HG02763 (cell line): ENCODE measurements at regions not wholly inside any gene's neighbourhood (a gene's known extent, or its start where the extent isn't known, plus 50 kb on each side); places are given as distances from the start of the nearest gene placed in this dataset.

Experiments used
- ATAC-seq: cut with Tn5 transposase; IDR thresholded peaks from one replicate; pipeline ENCODE4 v1.9.1; 2021; ENCODE audit warnings: mild to moderate bottlenecking, moderate library complexity; ENCODE audit not compliant: unreplicated experiment

GRCh38 chr16:72285728-72286127, 113.8 kb upstream of the PMFBP1 start:
- no peak for ATAC-seq

GRCh38 chr16:72285324-72285723, 113.4 kb upstream of the PMFBP1 start:
- no peak for ATAC-seq

GRCh38 chr16:72284042-72284789, 112.3 kb upstream of the PMFBP1 start:
- no peak for ATAC-seq

- ATAC-seq: no peak
These were observed 110.4 kb upstream of the PMFBP1 start for GRCh38 chr16:72282362-72282761.

- ATAC-seq: no peak
These were observed 106.3 kb upstream of the PMFBP1 start for GRCh38 chr16:72278301-72278700.

DNA sequence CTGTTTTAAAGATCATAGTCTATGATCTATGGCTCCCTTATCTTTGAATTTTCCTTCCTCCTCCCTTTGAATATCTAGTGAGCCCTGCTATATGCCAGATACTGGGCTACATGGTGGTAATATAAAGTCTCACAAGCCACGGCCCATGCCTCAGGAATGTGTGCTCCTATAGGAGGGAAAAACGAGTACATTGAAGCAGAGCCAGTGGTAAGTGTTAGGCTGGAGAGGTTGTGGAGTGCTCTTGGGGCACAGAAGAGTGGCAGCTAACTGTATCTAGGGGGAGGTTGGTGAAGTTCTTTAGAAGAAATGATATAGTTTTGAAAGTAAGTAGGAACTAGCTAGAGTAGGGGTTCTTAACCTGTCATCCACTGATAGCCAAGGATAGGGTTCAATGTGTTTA, 105.8 kb upstream of the PMFBP1 start:
- ATAC-seq: no peak

- no peak for ATAC-seq
These were observed 99.8 kb upstream of the PMFBP1 start for GRCh38 chr16:72271699-72272240.

GRCh38 chr16:72270531-72270930, 98.6 kb upstream of the PMFBP1 start:
- ATAC-seq: no peak

DNA sequence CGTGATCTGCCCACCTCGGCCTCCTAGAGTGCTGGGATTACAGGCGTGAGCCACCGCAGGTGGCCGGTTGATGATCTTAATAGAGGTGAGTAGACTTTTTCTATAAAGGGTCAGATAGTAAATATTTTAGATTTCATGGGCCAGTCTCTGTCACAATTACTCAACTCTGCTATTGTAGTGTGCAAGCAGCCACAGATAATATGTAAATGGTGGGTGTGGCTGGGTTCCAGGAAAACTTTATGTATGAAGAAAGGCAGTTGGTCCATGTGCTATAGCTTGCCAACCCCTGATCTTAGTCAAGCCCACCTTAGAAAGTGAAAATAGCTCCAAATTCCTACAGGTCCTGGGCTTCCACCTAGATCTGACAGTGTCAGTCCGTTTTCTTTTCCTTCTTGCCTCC, 94.9 kb upstream of the PMFBP1 start:
- ATAC-seq: no peak

GRCh38 chr16:72264771-72265170, 92.8 kb upstream of the PMFBP1 start:
- no peak for ATAC-seq

DNA sequence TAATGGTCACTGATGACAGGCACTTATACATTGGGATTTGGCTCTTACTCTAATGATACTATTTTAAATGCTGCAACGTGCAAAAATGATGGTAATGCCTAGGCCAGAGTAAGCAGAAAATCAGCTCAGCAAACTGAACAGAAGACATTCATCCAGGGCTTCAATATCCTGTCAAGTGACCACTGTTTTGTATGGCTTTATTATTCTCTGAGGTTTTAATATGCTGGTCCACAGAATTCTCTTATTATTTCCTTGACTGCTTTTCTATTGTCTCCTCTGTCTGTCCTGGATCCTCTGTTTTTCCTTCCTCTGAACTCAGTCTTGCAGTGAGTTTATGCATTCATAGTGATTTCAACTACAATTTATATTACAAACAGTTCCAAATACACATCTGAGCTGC, 90.8 kb upstream of the PMFBP1 start:
- no peak for ATAC-seq

DNA sequence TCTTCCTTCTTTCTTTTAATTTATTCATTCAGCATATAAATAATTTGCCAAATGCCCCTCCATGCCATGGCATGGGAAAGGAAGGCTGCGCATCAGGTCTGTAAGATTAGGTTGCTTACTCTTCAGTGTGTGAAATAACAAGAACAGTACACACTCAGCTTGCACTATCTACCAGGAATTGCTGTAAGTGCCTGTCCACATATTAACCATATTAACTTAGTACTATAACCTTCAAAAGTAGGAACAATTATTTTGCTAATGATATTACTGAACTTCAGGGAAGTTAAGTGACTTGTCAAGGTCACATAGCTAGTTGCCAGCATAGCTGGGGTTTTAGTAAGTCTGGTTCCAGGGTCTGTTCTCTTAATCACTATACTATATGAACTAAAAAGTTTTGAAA, 89.2 kb upstream of the PMFBP1 start:
- no peak for ATAC-seq

DNA sequence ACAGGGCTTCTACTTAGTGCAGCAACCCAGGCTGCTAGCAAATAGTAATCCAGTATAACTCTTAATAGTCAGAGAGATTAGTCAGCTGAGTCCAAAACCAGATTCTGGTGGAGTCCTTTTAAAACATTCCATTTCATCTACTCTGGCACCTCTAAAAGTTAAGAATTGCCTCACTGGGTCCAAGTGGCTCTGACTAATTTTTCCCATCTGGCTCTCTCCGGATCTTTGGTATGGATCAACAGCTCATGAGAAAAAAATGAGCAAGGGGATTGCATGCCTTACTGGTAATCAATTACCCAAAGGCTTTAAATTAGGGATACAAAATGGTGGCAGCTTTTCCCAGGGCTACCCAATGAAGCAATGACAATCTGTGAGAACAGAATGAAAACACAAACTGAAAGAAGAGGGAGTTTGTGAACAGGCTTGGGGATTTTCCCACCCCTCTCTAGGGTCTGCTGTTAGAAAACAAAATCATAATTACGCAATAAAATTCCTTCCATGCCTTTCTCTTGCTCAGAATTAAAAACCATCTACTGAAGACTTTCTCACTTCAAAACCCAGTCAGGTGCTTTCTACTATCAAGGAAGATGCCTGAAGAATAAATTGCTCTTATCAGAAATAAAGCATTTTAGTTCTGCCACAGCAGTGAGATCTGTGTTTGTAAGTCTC, 84.6 kb upstream of the PMFBP1 start:
- ATAC-seq: no peak

GRCh38 chr16:72255786-72256185, 83.8 kb upstream of the PMFBP1 start:
- no peak for ATAC-seq

DNA sequence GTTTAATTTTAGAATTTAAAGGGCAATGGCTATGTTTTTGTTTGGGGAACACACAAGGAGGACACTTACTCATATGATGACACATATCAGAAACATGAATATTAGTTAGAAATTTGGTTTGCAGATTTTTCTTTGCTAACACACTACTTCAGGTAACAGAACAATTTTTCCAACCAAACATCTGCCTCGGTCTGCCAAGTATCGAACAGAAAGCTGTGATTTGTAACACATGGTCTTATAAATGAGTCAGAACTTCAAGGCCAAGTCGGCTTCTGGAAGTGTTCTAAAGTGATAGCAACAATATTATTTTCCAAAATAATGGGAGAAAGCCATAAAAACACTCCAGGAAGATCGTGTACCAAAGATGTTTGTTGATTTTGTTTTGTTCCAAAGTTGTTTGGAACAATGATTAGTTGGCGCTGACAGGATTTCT, 75.9 kb upstream of the PMFBP1 start:
- no peak for ATAC-seq

DNA sequence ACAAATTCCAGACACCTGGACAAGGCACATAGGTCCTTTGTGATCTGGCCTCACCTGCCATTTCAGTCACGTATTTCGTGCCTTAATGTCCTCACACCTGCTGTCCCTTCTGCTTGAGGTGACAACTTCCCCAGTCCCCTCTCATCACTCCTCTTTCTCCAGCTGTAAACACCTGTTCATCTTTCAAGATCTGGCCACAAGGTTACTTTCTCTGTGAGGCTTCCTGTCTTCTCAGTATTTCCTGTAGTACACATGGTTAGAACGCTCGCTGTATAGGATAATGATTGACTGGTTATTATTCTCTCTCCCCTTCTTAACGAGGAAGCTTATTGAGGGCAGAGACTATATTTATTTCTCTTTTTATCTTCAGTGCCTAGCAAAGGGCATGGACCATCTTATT, 74.5 kb upstream of the PMFBP1 start:
- ATAC-seq: peak; percentile 83

DNA sequence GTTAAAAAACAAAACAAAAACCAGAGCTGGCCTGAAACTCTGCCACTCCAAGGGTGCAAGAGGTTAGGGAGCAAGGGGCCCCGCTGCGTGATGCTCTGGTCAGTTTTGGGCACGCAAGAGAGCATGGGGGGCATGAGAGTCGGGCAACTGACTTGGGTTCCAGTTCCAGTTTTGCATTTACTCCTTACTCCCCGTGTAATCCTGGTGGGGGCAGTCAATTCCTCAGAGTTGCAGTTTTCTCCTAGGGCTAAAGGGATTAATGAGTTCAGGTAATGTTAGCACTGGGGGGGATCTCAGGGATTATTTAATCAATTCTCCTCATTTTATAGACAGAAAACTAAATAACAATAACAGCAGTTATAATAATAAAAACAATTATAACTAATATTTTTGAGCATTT, 72.9 kb upstream of the PMFBP1 start:
- ATAC-seq: no peak

DNA sequence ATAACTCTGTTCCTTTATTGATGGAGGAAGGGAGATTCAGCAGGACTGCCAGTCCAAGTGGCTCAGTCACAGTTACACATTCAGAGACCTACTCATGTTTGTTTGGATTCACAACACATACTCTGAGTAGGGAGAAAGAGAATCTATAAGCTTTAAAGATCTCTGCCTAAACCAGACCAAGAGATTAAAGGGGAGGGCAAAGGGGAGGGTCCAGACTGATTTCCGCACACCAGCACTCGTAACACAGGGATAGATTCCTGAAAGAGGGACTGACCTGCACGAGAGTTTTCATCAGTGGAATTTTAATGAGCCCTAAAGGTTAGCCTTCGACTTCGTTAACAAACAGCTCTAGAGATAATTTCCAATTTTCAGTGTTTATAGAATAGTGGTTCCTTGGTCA, 71.7 kb upstream of the PMFBP1 start:
- ATAC-seq: no peak

DNA sequence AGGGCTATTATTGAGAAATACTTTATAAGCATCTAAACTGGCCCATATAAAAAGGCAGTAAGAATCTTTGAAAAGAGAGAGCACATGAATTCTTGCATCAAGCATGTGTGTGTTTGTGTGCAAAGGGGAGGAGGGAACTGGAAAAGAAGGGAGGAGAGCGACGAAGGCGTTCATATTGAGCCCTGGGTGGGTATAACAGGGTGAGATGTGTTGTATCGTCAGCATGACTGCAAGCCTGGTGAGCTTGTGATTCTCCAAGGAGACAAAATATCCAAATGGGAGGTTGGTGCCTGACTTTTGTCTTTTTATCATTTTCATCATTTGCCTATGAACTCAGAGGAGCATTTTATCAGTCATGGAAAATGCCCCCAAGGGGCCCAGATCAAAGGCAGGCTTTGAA, 70.8 kb upstream of the PMFBP1 start:
- no peak for ATAC-seq

DNA sequence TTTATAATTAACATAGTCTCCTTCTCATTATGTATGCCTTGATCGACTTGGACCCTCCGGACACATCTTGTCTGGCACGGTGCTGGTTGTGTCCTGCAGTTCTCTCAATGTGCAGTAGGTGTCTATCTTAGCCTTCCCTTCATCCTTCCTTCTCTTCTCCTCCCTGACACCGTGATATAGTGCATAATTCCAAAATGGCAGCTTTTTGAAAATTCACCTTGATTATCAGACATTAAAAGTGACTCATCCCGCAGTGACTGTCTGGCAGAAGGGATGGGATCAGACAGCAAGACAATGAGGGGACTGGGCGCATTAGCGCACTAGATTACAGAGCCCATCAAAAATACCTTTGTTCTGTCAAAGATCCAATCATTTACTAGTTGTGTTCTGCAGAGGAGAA, 70.0 kb upstream of the PMFBP1 start:
- no peak for ATAC-seq

- ATAC-seq: no peak
These were observed 69.1 kb upstream of the PMFBP1 start for GRCh38 chr16:72241008-72241407.

- ATAC-seq: no peak
These were observed 68.5 kb upstream of the PMFBP1 start for GRCh38 chr16:72240466-72240865.
